Loucy (cell line): ENCODE measurements at regions not wholly inside any gene's neighbourhood (a gene's known extent, or its start where the extent isn't known, plus 50 kb on each side); places are given as distances from the start of the nearest gene placed in this dataset.

Experiments
- H2AFZ ChIP-seq: fragments of 200-600 bp; sonication (generic); 2 replicates; pipeline ENCODE4 v1.6.0; 2016; ENCODE audit warnings: antibody characterized with exemption, mild to moderate bottlenecking, low read length, moderate library complexity
- H3F3A ChIP-seq: fragments of 200-600 bp; 2 replicates; pipeline ENCODE4 v1.6.0; 2016; ENCODE audit warnings: antibody characterized with exemption, low read depth, mild to moderate bottlenecking
- H3K27me3 ChIP-seq: fragments of 200-600 bp; sonication (generic); 2 replicates; pipeline ENCODE4 v1.6.1; 2014; ENCODE audit warnings: low read length, mild to moderate bottlenecking; ENCODE audit not compliant: insufficient read depth, poor library complexity, severe bottlenecking
- H3K36me3 ChIP-seq: fragments of 200-600 bp; sonication (generic); 2 replicates; pipeline ENCODE4 v1.6.1; 2016; ENCODE audit warnings: low read length; ENCODE audit not compliant: insufficient read depth
- H3K4me1 ChIP-seq: fragments of 200-600 bp; sonication (generic); 2 replicates; pipeline ENCODE4 v1.5.1; 2014; ENCODE audit warnings: low read length, mild to moderate bottlenecking; ENCODE audit not compliant: insufficient read depth, poor library complexity, severe bottlenecking
- H3K4me2 ChIP-seq: fragments of 200-600 bp; sonication (generic); 2 replicates; pipeline ENCODE4 v1.6.0; 2014; ENCODE audit warnings: antibody characterized with exemption, low read length, low read depth, mild to moderate bottlenecking; ENCODE audit not compliant: poor library complexity, severe bottlenecking
- H3K4me3 ChIP-seq: fragments of 200-600 bp; sonication (generic); 2 replicates; pipeline ENCODE4 v1.5.1; 2014; ENCODE audit warnings: low read length, mild to moderate bottlenecking, mixed read lengths; ENCODE audit not compliant: poor library complexity, severe bottlenecking
- H3K79me2 ChIP-seq: fragments of 200-600 bp; sonication (generic); 2 replicates; pipeline ENCODE4 v1.6.1; 2014; ENCODE audit warnings: low read length; ENCODE audit not compliant: insufficient read depth
- H3K9ac ChIP-seq: fragments of 200-600 bp; sonication (generic); 2 replicates; pipeline ENCODE4 v1.6.0; 2014; ENCODE audit warnings: mild to moderate bottlenecking, low read depth, low read length, moderate library complexity; ENCODE audit not compliant: poor library complexity, severe bottlenecking
- H3K9me2 ChIP-seq: fragments of 200-600 bp; sonication (generic); replicated peaks from 2 replicates; pipeline ENCODE4 v1.6.1; 2016; ENCODE audit warnings: low read depth, low read length, mixed read lengths
- H3K9me3 ChIP-seq: fragments of 200-600 bp; sonication (generic); 2 replicates; pipeline ENCODE4 v1.6.1; 2014; ENCODE audit warnings: mild to moderate bottlenecking, antibody characterized with exemption, low read length, low read depth; ENCODE audit not compliant: insufficient read depth
- H4K20me1 ChIP-seq: fragments of 200-600 bp; sonication (generic); 2 replicates; pipeline ENCODE4 v1.6.0; 2014; ENCODE audit warnings: antibody characterized with exemption, low read length, mild to moderate bottlenecking; ENCODE audit not compliant: insufficient read depth, poor library complexity, severe bottlenecking
- EZH2phosphoT487 ChIP-seq: fragments of 200-600 bp; IDR thresholded peaks from 2 replicates; pipeline ENCODE4 v1.6.1; 2018; ENCODE audit warnings: antibody characterized with exemption, mild to moderate bottlenecking, moderate library complexity, borderline replicate concordance
- TF ChIP-seq, protein P1 (sequence below): fragments of 200-600 bp; sonication (generic); conservative IDR thresholded peaks from 2 replicates; pipeline ENCODE4 v1.5.1; 2014; ENCODE audit warnings: mild to moderate bottlenecking, antibody characterized with exemption, low read length

- Histone ChIP-seq H3K4me1 (peaks cover 34% of the 10 kb centered on the region), H4K20me1 (no peaks in the 10 kb centered on the region), H3K9me2 (no peaks in the 10 kb centered on the region), H3K27me3 (no peaks in the 10 kb centered on the region), H3F3A (peaks cover 5% of the 10 kb centered on the region), H3K36me3 (no peaks in the 10 kb centered on the region), H3K9ac (no peak overlapping the region), H3K9me3 (no peaks in the 10 kb centered on the region), H3K79me2 (no peaks in the 10 kb centered on the region), H3K4me3 (no peak overlapping the region), H3K4me2 (no peak overlapping the region), H2AFZ (no peak overlapping the region)
- TF ChIP-seq, protein P1, sequence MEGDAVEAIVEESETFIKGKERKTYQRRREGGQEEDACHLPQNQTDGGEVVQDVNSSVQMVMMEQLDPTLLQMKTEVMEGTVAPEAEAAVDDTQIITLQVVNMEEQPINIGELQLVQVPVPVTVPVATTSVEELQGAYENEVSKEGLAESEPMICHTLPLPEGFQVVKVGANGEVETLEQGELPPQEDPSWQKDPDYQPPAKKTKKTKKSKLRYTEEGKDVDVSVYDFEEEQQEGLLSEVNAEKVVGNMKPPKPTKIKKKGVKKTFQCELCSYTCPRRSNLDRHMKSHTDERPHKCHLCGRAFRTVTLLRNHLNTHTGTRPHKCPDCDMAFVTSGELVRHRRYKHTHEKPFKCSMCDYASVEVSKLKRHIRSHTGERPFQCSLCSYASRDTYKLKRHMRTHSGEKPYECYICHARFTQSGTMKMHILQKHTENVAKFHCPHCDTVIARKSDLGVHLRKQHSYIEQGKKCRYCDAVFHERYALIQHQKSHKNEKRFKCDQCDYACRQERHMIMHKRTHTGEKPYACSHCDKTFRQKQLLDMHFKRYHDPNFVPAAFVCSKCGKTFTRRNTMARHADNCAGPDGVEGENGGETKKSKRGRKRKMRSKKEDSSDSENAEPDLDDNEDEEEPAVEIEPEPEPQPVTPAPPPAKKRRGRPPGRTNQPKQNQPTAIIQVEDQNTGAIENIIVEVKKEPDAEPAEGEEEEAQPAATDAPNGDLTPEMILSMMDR: no peak
- no peak for TF ChIP-seq EZH2phosphoT487
Observed at GRCh38 chr10:74760086-74760979, 66.1 kb upstream of the KAT6B start.

DNA sequence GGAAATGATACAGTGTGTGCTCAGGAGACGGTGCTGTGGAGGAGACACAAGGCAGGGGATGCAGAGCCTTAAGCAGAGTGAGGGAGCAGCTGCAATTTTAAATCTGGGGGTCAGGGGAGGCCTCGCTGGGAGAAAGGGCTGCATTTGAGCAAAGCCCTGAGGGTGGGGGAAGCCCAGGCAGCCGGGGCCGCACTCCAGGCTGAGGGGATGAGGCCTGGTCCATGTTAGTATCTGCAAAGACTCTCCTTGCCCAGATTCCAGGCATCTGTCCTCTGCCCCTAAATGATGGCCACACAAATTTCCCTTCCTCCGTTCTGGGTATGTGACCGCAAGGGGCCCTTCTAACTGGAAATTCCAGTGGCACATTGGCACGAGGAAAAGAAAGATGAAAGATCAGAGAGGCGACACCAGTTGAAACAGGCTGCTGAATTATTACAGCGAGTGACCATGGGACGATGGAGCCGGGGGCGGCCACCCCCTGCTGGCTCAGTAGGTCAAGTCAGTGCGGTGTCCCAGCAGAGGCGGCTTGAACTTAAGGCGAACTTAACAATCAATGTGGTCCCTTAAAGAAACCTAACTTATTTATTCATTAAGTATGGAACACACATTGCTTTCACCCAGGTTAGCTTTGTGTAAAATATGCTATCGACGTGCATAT is 62.3 kb upstream of the KAT6B start:
- Histone ChIP-seq H3F3A (no peaks in the 10 kb centered on the region), H3K9ac (no peak overlapping the region), H3K4me2 (no peak overlapping the region), H3K36me3 (no peaks in the 10 kb centered on the region), H2AFZ (no peak overlapping the region), H3K4me1 (peaks cover 16% of the 10 kb centered on the region), H4K20me1 (no peaks in the 10 kb centered on the region), H3K79me2 (no peaks in the 10 kb centered on the region), H3K9me2 (no peaks in the 10 kb centered on the region), H3K4me3 (no peak overlapping the region), H3K27me3 (no peaks in the 10 kb centered on the region), H3K9me3 (no peaks in the 10 kb centered on the region)
- TF ChIP-seq, protein P1: no peak
- no peak for TF ChIP-seq EZH2phosphoT487

GRCh38 chr10:74765465-74765975 is 60.9 kb upstream of the KAT6B start:
- peaks cover 20% of the 10 kb centered on the region for H3K4me1 ChIP-seq
- no peaks in the 10 kb centered on the region for H3K27me3 ChIP-seq
- no peaks in the 10 kb centered on the region for H3F3A ChIP-seq
- H3K4me2 ChIP-seq: no peak overlapping the region
- H3K79me2 ChIP-seq: no peaks in the 10 kb centered on the region
- no peaks in the 10 kb centered on the region for H3K36me3 ChIP-seq
- no peaks in the 10 kb centered on the region for H3K9me3 ChIP-seq
- no peak overlapping the region for H3K9ac ChIP-seq
- no peaks in the 10 kb centered on the region for H3K9me2 ChIP-seq
- H4K20me1 ChIP-seq: no peaks in the 10 kb centered on the region
- TF ChIP-seq, protein P1: no peak
- TF ChIP-seq EZH2phosphoT487: no peak
- no peak overlapping the region for H3K4me3 ChIP-seq
- no peak overlapping the region for H2AFZ ChIP-seq
